DOHH2 (cell line): ENCODE measurements at regions not wholly inside any gene's neighbourhood (a gene's known extent, or its start where the extent isn't known, plus 50 kb on each side); places are given as distances from the start of the nearest gene placed in this dataset.

Experiments used
- EZH2phosphoT487 ChIP-seq: fragments of 200-600 bp; sonication (generic); IDR thresholded peaks from 2 replicates; pipeline ENCODE4 v1.6.1; 2017; ENCODE audit warnings: borderline replicate concordance, mild to moderate bottlenecking, antibody characterized with exemption, low read length, moderate library complexity, mixed read lengths
- TF ChIP-seq, protein P1 (sequence below): fragments of 200-600 bp; sonication (generic); IDR thresholded peaks from one replicate; pipeline ENCODE4 v1.5.1; 2014; ENCODE audit warnings: antibody characterized with exemption, mild to moderate bottlenecking, low read depth, low read length; ENCODE audit not compliant: poor library complexity, severe bottlenecking

DNA sequence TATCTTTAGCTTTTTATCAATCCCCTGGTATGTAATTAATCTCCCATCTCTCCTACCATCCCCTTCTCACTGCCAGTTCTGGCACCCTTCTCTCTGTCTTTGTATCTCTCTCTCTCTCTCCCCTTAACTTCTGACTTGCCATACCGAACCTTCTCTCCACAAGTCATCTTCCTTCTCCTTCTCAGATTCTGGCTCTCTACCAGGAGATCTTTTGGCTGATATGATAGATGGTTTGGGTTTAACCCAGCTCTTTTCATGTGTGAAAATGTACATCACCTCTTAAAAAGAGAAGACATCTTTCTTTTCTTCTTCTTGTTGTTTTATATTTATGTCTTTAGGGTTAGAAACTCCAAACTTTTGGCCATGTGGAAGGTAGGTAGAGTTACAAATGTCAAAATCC, 196.7 kb downstream of the HGF start:
- TF ChIP-seq, protein P1, sequence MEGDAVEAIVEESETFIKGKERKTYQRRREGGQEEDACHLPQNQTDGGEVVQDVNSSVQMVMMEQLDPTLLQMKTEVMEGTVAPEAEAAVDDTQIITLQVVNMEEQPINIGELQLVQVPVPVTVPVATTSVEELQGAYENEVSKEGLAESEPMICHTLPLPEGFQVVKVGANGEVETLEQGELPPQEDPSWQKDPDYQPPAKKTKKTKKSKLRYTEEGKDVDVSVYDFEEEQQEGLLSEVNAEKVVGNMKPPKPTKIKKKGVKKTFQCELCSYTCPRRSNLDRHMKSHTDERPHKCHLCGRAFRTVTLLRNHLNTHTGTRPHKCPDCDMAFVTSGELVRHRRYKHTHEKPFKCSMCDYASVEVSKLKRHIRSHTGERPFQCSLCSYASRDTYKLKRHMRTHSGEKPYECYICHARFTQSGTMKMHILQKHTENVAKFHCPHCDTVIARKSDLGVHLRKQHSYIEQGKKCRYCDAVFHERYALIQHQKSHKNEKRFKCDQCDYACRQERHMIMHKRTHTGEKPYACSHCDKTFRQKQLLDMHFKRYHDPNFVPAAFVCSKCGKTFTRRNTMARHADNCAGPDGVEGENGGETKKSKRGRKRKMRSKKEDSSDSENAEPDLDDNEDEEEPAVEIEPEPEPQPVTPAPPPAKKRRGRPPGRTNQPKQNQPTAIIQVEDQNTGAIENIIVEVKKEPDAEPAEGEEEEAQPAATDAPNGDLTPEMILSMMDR = no peak
- TF ChIP-seq EZH2phosphoT487 = no peak
